ENCODE measurements at regions not wholly inside any gene's neighbourhood (a gene's known extent, or its start where the extent isn't known, plus 50 kb on each side); places are given as distances from the start of the nearest gene placed in this dataset.

- TF ChIP-seq DMBX1 (CRISPR knock-in tag; IDR thresholded peaks at IDR 0.05; ENCODE audit: borderline replicate concordance), result no peak
- no peak for TF ChIP-seq JUND (IDR thresholded peaks at IDR 0.05; ENCODE audit: borderline replicate concordance, low read depth, low read length)
- TF ChIP-seq JUND (tag; IDR thresholded peaks at IDR 0.05; ENCODE audit: borderline replicate concordance, low read depth, low read length), result no peak
Measured at GRCh38 chr1:242774256-242774655, 249.8 kb upstream of the PLD5 start (continued).

GRCh38 chr1:242770366-242770765 lies 245.9 kb upstream of the PLD5 start:
- H4K20me1 ChIP-seq (replicated peaks; ENCODE audit: control insufficient read depth, insufficient read depth, low read length), result no peaks in the 10 kb centered on the region
- H3K9me1 ChIP-seq (ENCODE audit: control insufficient read depth, insufficient read depth, low read length), result no peaks in the 10 kb centered on the region
- intact Hi-C loops (cut with micrococcal nuclease), result no loop called here
- no peak overlapping the region for H3K9ac ChIP-seq (ENCODE audit: insufficient read depth in 1 of 2, low read depth in 2 of 2, low read length in 2 of 2)
- no peak overlapping the region for H3K4me3 ChIP-seq
- H3K79me2 ChIP-seq (ENCODE audit: control insufficient read depth, insufficient read depth, low read length), result no peaks in the 10 kb centered on the region
- POLR2A ChIA-PET, result no interaction called here
- H3K4me2 ChIP-seq (ENCODE audit: insufficient read depth, low read length), result no peak overlapping the region
- ATAC-seq (no peak), FAIRE-seq (no peak), DNase-seq (ENCODE audit: extremely low read depth in 1 of 4, low spot score in 3 of 4) (no peak)
- H3K4me1 ChIP-seq (replicated peaks in 1 of 2; ENCODE audit: control insufficient read depth in 2 of 2, insufficient read depth in 2 of 2, low read length in 2 of 2), result no peaks in the 10 kb centered on the region; a peak in 1 of 5 replicates
- in situ Hi-C loops (cut with MboI), result no loop called here
- no peak overlapping the region for H2AFZ ChIP-seq (ENCODE audit: low read depth, low read length)
- H3K36me3 ChIP-seq (ENCODE audit: control insufficient read depth, insufficient read depth, low read length), result no peaks in the 10 kb centered on the region
- no peak overlapping the region for H3K27ac ChIP-seq (ENCODE audit: extremely low read depth, low read depth, low read length)
- WGBS (ENCODE audit: insufficient coverage, low coverage, missing lambda C conversion rate), result 0% methylated on average over 1 of the region's 1 CpG
- H3K9me3 ChIP-seq (replicated peaks; ENCODE audit: control insufficient read depth, insufficient read depth, low read depth, low read length), result no peaks in the 10 kb centered on the region
- CTCF ChIA-PET (ENCODE audit: low intra/inter-chr PET ratio), result no interaction called here
- H3K27me3 ChIP-seq (ENCODE audit: control insufficient read depth in 2 of 2, insufficient read depth in 2 of 2, low read length in 2 of 2), result no peaks in the 10 kb centered on the region
- no TSS peak for BruUV-seq (replicated peaks)
- TF ChIP-seq, protein P1, sequence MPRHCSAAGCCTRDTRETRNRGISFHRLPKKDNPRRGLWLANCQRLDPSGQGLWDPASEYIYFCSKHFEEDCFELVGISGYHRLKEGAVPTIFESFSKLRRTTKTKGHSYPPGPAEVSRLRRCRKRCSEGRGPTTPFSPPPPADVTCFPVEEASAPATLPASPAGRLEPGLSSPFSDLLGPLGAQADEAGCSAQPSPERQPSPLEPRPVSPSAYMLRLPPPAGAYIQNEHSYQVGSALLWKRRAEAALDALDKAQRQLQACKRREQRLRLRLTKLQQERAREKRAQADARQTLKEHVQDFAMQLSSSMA (CRISPR knock-in tag; IDR thresholded peaks at IDR 0.05), result no peak
- no peak for TF ChIP-seq ZNF133 (CRISPR knock-in tag; IDR thresholded peaks at IDR 0.05)
- TF ChIP-seq PKNOX1 (IDR thresholded peaks at IDR 0.05), result no peak
- TF ChIP-seq, protein P2, sequence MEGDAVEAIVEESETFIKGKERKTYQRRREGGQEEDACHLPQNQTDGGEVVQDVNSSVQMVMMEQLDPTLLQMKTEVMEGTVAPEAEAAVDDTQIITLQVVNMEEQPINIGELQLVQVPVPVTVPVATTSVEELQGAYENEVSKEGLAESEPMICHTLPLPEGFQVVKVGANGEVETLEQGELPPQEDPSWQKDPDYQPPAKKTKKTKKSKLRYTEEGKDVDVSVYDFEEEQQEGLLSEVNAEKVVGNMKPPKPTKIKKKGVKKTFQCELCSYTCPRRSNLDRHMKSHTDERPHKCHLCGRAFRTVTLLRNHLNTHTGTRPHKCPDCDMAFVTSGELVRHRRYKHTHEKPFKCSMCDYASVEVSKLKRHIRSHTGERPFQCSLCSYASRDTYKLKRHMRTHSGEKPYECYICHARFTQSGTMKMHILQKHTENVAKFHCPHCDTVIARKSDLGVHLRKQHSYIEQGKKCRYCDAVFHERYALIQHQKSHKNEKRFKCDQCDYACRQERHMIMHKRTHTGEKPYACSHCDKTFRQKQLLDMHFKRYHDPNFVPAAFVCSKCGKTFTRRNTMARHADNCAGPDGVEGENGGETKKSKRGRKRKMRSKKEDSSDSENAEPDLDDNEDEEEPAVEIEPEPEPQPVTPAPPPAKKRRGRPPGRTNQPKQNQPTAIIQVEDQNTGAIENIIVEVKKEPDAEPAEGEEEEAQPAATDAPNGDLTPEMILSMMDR (IDR thresholded peaks at IDR 0.05 in 2 of 3, conservative IDR thresholded peaks at IDR 0.05 in 1 of 3; ENCODE audit: insufficient read depth in 2 of 3, low read depth in 1 of 3, low read length in 3 of 3), result no peak
- no peak for TF ChIP-seq RHOXF2B (CRISPR knock-in tag; conservative IDR thresholded peaks at IDR 0.05)
- TF ChIP-seq SPI1 (IDR thresholded peaks at IDR 0.05; ENCODE audit: borderline replicate concordance, low read depth, low read length), result no peak
- no peak for TF ChIP-seq SMARCA4 (IDR thresholded peaks at IDR 0.05)
- no peak for TF ChIP-seq ZNF408 (CRISPR knock-in tag; IDR thresholded peaks at IDR 0.05; ENCODE audit: low read depth)
- no peak for TF ChIP-seq ZNF780A (CRISPR knock-in tag; IDR thresholded peaks at IDR 0.05)
- TF ChIP-seq BDP1 (IDR thresholded peaks at IDR 0.05; ENCODE audit: insufficient read depth, insufficient read length), result no peak

Measured in K562 (cell line).